Naive thymus-derived CD8-positive, alpha-beta T cell (primary cell): ENCODE measurements at regions not wholly inside any gene's neighbourhood (a gene's known extent, or its start where the extent isn't known, plus 50 kb on each side); places are given as distances from the start of the nearest gene placed in this dataset.
"Not testable (repeated sequence)": the region's sequence is repeated elsewhere in the genome, so short reads cannot be mapped to it uniquely, and the experiment has no call there.

Experiments
- ATAC-seq, 2 donors: fragments of 150-1000 bp; cut with Tn5 transposase in 1 of 2; sonication (Bioruptor Pico), chemical (Tn5 transposase) in 1 of 2; 1 replicate in 1 of 2; 2 replicates in 1 of 2; pipeline ENCODE4 v1.10.0; 2021; ENCODE audit warnings: mild to moderate bottlenecking in 2 of 2, moderate library complexity in 2 of 2
- POLR2A ChIA-PET: fragments of 350-600 bp; sonication (Branson Sonifier 250); formaldehyde crosslinking; loops from one replicate; lab custom pipeline; 2021; ENCODE audit warnings: antibody characterized with exemption; lab: Charles Lee
- DNase-seq, 10 donors: peaks; one replicate each; pipeline versions ENCODE4 v3.0.0 to v3.0.0-alpha.2; 2020 to 2022
- H3K27ac Mint-ChIP-seq, 10 donors: one replicate each; pipeline ENCODE4 v1.8.0; 2020 to 2022; ENCODE audit warnings: mild to moderate bottlenecking in 10 of 10, mixed read lengths in 10 of 10, moderate library complexity in 4 of 10, inconsistent platforms in 1 of 10
- H3K27me3 Mint-ChIP-seq, 5 donors: one replicate each; pipeline ENCODE4 v1.8.0; 2021 to 2022; ENCODE audit warnings: mixed read lengths in 5 of 5
- H3K36me3 Mint-ChIP-seq, 3 donors: one replicate each; pipeline ENCODE4 v1.8.0; 2020 to 2022; ENCODE audit warnings: mixed read lengths in 3 of 3, mild to moderate bottlenecking in 2 of 3, inconsistent platforms in 1 of 3
- H3K4me1 Mint-ChIP-seq, 4 donors: one replicate each; pipeline ENCODE4 v1.8.0; 2021 to 2022; ENCODE audit warnings: mixed read lengths in 4 of 4
- H3K4me3 Mint-ChIP-seq, 10 donors: one replicate each; pipeline ENCODE4 v1.8.0; 2020 to 2022; ENCODE audit warnings: mild to moderate bottlenecking in 10 of 10, mixed read lengths in 10 of 10, moderate library complexity in 6 of 10, inconsistent platforms in 1 of 10
- H3K9me3 Mint-ChIP-seq, 9 donors: one replicate each; pipeline ENCODE4 v1.8.0; 2020 to 2022; ENCODE audit warnings: mixed read lengths in 9 of 9, mild to moderate bottlenecking in 3 of 9, inconsistent platforms in 1 of 9, moderate library complexity in 1 of 9

DNA sequence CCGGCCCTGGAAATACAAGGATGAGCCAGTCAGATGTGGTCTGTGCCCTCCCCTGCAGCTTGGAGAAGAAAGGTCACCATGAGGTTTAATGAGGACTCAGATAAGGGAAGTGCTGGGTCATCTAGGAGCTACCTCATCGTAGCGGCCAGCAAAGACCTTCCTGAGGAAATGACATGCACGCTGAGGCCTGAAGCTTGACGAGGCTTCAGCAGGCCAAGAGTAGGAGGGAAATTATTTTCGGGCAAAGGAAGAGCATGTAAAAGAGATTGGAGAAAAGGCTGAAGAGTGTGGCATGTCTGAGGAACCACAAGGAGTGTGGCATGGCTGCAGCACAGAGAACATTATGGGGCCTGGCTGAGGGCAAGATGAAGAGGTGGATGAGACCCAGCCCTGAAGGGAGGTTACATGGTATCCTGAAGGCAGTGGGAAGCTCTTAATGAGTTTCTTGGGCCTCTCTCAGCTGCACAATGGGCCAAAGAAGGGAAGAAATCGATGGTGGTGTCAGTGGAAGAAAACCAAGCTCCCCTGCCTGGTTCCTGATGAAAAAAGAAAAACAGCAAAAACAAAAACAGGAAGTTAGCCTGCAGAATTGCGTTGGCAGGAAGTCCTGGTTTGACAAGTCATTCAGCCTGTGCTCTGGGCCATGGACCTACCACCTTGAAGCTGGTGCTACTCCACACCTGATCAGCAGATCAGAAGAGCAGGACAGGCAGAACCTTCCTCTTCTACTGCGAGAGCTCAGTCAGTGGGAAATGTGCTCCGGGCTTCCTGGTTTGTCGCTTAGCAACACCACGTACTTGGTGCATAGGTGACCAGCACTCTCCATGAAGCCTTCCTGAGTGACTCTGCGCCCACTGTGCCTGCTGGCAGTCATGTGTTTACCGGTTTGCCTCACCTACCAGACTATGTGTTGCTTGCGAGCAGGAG is 134.5 kb upstream of the KLF3 start:
- Mint-ChIP-seq H3K4me1 (peaks cover 14 to 37% (median 22%) of the 10 kb centered on the region in 4 donors), H3K27me3 (no peaks in the 10 kb centered on the region), H3K36me3 (no peaks in the 10 kb centered on the region), H3K4me3 (peak overlapping the region in 9 of 10 donors; percentile 30 to 81 (median 61)), H3K27ac (peak overlapping the region; percentile 79 to 94 (median 88)), H3K9me3 (no peaks in the 10 kb centered on the region)
- ATAC-seq (peak; percentile 91 to 93), DNase-seq (peak in 7 of 10 donors; percentile 21 to 65 (median 48))
- POLR2A ChIA-PET: interaction anchor here (1.1 to 2.3 kb wide), 9 partner anchors 8 to 207 kb away, joined by 3 to 18 read pairs (median 7); no protein-coding TSS in a partner anchor

- no peaks in the 10 kb centered on the region for H3K27me3 Mint-ChIP-seq
- no peaks in the 10 kb centered on the region for H3K9me3 Mint-ChIP-seq
- peak overlapping the region in 3 of 10 donors; percentile 56 to 89 (median 81) for H3K27ac Mint-ChIP-seq
- no peak overlapping the region for H3K4me3 Mint-ChIP-seq
- H3K36me3 Mint-ChIP-seq: no peaks in the 10 kb centered on the region
- POLR2A ChIA-PET: no interaction called here
- no peak for ATAC-seq
- DNase-seq: no peak
- H3K4me1 Mint-ChIP-seq: peaks cover 14 to 35% (median 22%) of the 10 kb centered on the region in 4 donors
These were observed 133.5 kb upstream of the KLF3 start for GRCh38 chr4:38530486-38530885.

GRCh38 chr4:38531141-38531727 is 132.8 kb upstream of the KLF3 start:
- Mint-ChIP-seq H3K27me3 (no peaks in the 10 kb centered on the region), H3K27ac (peak overlapping the region in 5 of 10 donors; percentile 1 to 67 (median 20)), H3K4me3 (no peak overlapping the region), H3K4me1 (peaks cover 14 to 35% (median 22%) of the 10 kb centered on the region in 4 donors), H3K9me3 (peaks cover 0 to under 1% (median 0%) of the 10 kb centered on the region in 9 donors), H3K36me3 (no peaks in the 10 kb centered on the region)
- no peak for DNase-seq
- POLR2A ChIA-PET: no interaction called here
- ATAC-seq: no peak

DNA sequence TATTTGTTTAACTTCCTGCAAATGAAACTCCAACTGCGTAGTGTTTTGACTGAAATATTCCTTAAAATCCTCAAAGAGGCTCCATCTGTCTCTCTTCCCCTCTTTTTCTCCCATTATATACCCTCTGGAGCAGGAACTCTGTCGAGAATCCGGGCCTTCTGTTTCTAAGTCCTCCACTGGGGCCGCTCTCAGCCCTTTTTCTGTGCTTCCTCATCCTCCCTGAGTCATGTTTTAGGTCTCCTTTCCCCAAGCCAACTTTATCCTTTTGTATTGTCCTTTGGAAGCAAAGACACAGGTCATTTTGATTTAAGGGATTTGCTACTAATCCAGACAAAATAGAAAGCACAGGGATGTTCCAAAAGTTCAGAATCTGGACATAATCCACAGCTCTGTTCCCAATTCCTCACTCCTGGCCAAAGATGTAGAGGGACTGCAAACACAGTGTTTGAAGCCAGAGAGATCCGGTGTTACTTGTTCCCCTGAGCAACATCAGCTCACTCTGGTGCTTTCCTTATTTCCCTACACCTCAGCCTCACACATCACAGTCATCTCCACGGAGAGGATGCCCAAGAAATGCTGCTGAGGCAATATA is 131.0 kb upstream of the KLF3 start:
- DNase-seq (no peak), ATAC-seq (no peak)
- H3K9me3 Mint-ChIP-seq: peaks cover 0 to 3% (median 0%) of the 10 kb centered on the region in 9 donors
- no peak overlapping the region for H3K4me3 Mint-ChIP-seq
- H3K27ac Mint-ChIP-seq: peak overlapping the region in 3 of 10 donors; percentile 24 to 79 (median 25)
- H3K27me3 Mint-ChIP-seq: no peaks in the 10 kb centered on the region
- H3K36me3 Mint-ChIP-seq: peaks cover 0 to 4% (median 0%) of the 10 kb centered on the region in 3 donors
- POLR2A ChIA-PET: interaction anchor here (1.4 kb wide), 1 partner anchor 130 kb away, joined by 3 read pairs; no protein-coding TSS in a partner anchor
- peaks cover 11 to 31% (median 18%) of the 10 kb centered on the region in 4 donors for H3K4me1 Mint-ChIP-seq

GRCh38 chr4:38534344-38535045 is 129.5 kb upstream of the KLF3 start:
- no peaks in the 10 kb centered on the region for H3K27me3 Mint-ChIP-seq
- peaks cover 0 to 4% (median 0%) of the 10 kb centered on the region in 3 donors for H3K36me3 Mint-ChIP-seq
- H3K9me3 Mint-ChIP-seq: peaks cover 0 to 3% (median 0%) of the 10 kb centered on the region in 9 donors
- peaks cover 4 to 17% (median 11%) of the 10 kb centered on the region in 4 donors for H3K4me1 Mint-ChIP-seq
- POLR2A ChIA-PET: interaction anchor here (0.7 to 1.4 kb wide), 2 partner anchors 67 to 129 kb away, joined by 3 read pairs; no protein-coding TSS in a partner anchor
- ATAC-seq (no peak), DNase-seq (no peak)
- no peak overlapping the region for H3K4me3 Mint-ChIP-seq
- no peak overlapping the region for H3K27ac Mint-ChIP-seq

GRCh38 chr4:38535071-38535470 is 128.9 kb upstream of the KLF3 start:
- not testable (repeated sequence) for H3K27ac Mint-ChIP-seq, H3K9me3 Mint-ChIP-seq, H3K4me3 Mint-ChIP-seq, H3K36me3 Mint-ChIP-seq, DNase-seq, ATAC-seq, H3K27me3 Mint-ChIP-seq
- POLR2A ChIA-PET: interaction anchor here (0.7 kb wide), 1 partner anchor 67 kb away, joined by 3 read pairs; no protein-coding TSS in a partner anchor
- peaks cover 2 to 12% (median 6%) of the 10 kb centered on the region in 4 donors for H3K4me1 Mint-ChIP-seq

GRCh38 chr4:38535717-38536116 is 128.3 kb upstream of the KLF3 start:
- peak overlapping the region in 1 of 10 donors; percentile 83 for H3K27ac Mint-ChIP-seq
- DNase-seq (no peak), ATAC-seq (no peak)
- H3K4me3 Mint-ChIP-seq: no peak overlapping the region
- H3K4me1 Mint-ChIP-seq: peaks cover 2 to 9% (median 6%) of the 10 kb centered on the region in 4 donors
- peaks cover 0 to 4% (median 0%) of the 10 kb centered on the region in 3 donors for H3K36me3 Mint-ChIP-seq
- H3K27me3 Mint-ChIP-seq: no peaks in the 10 kb centered on the region
- H3K9me3 Mint-ChIP-seq: peaks cover 0 to 3% (median 0%) of the 10 kb centered on the region in 9 donors
- POLR2A ChIA-PET: no interaction called here

GRCh38 chr4:38536716-38537115 is 127.3 kb upstream of the KLF3 start:
- Mint-ChIP-seq H3K9me3 (peaks cover 0 to 3% (median 0%) of the 10 kb centered on the region in 9 donors), H3K27me3 (no peaks in the 10 kb centered on the region), H3K4me1 (peaks cover 0 to 5% (median 2%) of the 10 kb centered on the region in 4 donors), H3K36me3 (peaks cover 0 to 4% (median 0%) of the 10 kb centered on the region in 3 donors), H3K27ac (peak overlapping the region in 2 of 10 donors; percentile 53 to 68), H3K4me3 (no peak overlapping the region)
- POLR2A ChIA-PET: interaction anchor here (1.8 kb wide), 1 partner anchor 8 kb away, joined by 4 read pairs; no protein-coding TSS in a partner anchor
- ATAC-seq (no peak), DNase-seq (no peak)

GRCh38 chr4:38537666-38538065 is 126.3 kb upstream of the KLF3 start:
- POLR2A ChIA-PET: interaction anchor here (0.5 to 1.8 kb wide), 2 partner anchors 9 to 1062 kb away, joined by 3 to 4 read pairs; no protein-coding TSS in a partner anchor
- Mint-ChIP-seq H3K27me3 (no peaks in the 10 kb centered on the region), H3K4me1 (peaks cover 0 to 5% (median 3%) of the 10 kb centered on the region in 4 donors), H3K36me3 (peaks cover 0 to 4% (median 0%) of the 10 kb centered on the region in 3 donors), H3K4me3 (no peak overlapping the region), H3K27ac (no peak overlapping the region), H3K9me3 (peaks cover 0 to 3% (median 0%) of the 10 kb centered on the region in 9 donors)
- DNase-seq (no peak), ATAC-seq (no peak)

DNA sequence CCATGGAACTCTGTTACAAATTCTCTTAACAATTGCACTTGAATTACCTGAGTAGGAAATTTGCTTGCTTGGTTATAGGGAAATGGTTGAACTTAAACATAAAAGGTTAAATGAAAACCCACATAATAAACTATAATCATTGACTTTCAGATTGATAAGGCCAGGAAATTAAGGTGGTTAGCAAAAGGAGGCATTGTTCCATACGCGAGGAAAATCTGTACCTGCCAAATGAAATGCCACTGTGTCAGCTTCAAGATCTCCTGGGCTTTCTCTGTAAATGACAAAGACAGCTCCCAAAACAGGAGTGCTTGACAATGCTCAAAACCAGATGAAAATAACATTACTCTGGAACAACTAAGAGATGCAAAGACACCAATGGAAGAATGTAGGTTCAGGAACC is 125.5 kb upstream of the KLF3 start:
- ATAC-seq: no peak
- Mint-ChIP-seq H3K9me3 (peaks cover 0 to 3% (median 0%) of the 10 kb centered on the region in 9 donors), H3K36me3 (peaks cover 0 to 4% (median 0%) of the 10 kb centered on the region in 3 donors), H3K4me1 (peaks cover 0 to 7% (median 3%) of the 10 kb centered on the region in 4 donors), H3K4me3 (no peak overlapping the region), H3K27ac (peak overlapping the region in 1 of 10 donors; percentile 34), H3K27me3 (no peaks in the 10 kb centered on the region)
- no peak for DNase-seq
- POLR2A ChIA-PET: interaction anchor here (0.7 to 1.8 kb wide), 3 partner anchors 10 to 132 kb away, joined by 3 to 4 read pairs (median 3); no protein-coding TSS in a partner anchor

GRCh38 chr4:38539501-38539900 is 124.5 kb upstream of the KLF3 start:
- ATAC-seq (no peak), DNase-seq (no peak)
- peaks cover 0 to 7% (median 3%) of the 10 kb centered on the region in 4 donors for H3K4me1 Mint-ChIP-seq
- peaks cover 0 to 4% (median 0%) of the 10 kb centered on the region in 3 donors for H3K36me3 Mint-ChIP-seq
- no peak overlapping the region for H3K4me3 Mint-ChIP-seq
- H3K27me3 Mint-ChIP-seq: no peaks in the 10 kb centered on the region
- peak overlapping the region in 1 of 10 donors; percentile 57 for H3K27ac Mint-ChIP-seq
- POLR2A ChIA-PET: interaction anchor here (0.7 to 1.2 kb wide), 2 partner anchors 14 to 27 kb away, joined by 4 read pairs; no protein-coding TSS in a partner anchor
- H3K9me3 Mint-ChIP-seq: peaks cover 0 to 3% (median 0%) of the 10 kb centered on the region in 9 donors
